Activated CD4-positive, alpha-beta T cell treated with anti-CD3 and anti-CD28 coated beads, Interleukin-2, amount 50 U/mL, for 24 hours (primary cell): ENCODE measurements at regions not wholly inside any gene's neighbourhood (a gene's known extent, or its start where the extent isn't known, plus 50 kb on each side); places are given as distances from the start of the nearest gene placed in this dataset.
A peak's percentile ranks its signal among the peaks of the same experiment; 100 is the strongest.
"Not testable (repeated sequence)": the region's sequence is repeated elsewhere in the genome, so short reads cannot be mapped to it uniquely, and the experiment has no call there.

Experiments used
- DNase-seq, 2 donors: peaks; one replicate each; pipeline ENCODE4 v3.0.0-alpha.2; 2020; ENCODE audit warnings: low read depth in 1 of 2, low spot score in 1 of 2

GRCh38 chr6:135703007-135703406, 148.5 kb upstream of the PDE7B start:
- no peak for DNase-seq

- DNase-seq: no peak
These were observed 147.9 kb upstream of the PDE7B start for GRCh38 chr6:135703621-135704020.

- no peak for DNase-seq
These were observed 144.1 kb upstream of the PDE7B start for GRCh38 chr6:135707426-135707825.

- no peak for DNase-seq
These were observed 141.5 kb upstream of the PDE7B start for GRCh38 chr6:135710042-135710441.

- DNase-seq: no peak
These were observed 129.3 kb upstream of the PDE7B start for GRCh38 chr6:135722190-135722589.

GRCh38 chr6:135722679-135723078, 128.8 kb upstream of the PDE7B start:
- DNase-seq: peak in 1 of 2 donors; percentile 33

GRCh38 chr6:135728589-135728988, 122.9 kb upstream of the PDE7B start:
- no peak for DNase-seq

GRCh38 chr6:135731116-135731515, 120.4 kb upstream of the PDE7B start:
- no peak for DNase-seq

GRCh38 chr6:135736351-135736750, 115.2 kb upstream of the PDE7B start:
- not testable (repeated sequence) for DNase-seq

GRCh38 chr6:135738636-135739035, 112.9 kb upstream of the PDE7B start:
- DNase-seq: no peak

- DNase-seq: no peak
These were observed 112.2 kb upstream of the PDE7B start for GRCh38 chr6:135739288-135739687.

- DNase-seq: no peak
These were observed 110.9 kb upstream of the PDE7B start for GRCh38 chr6:135740580-135740979.

GRCh38 chr6:135743476-135743875, 108.0 kb upstream of the PDE7B start:
- no peak for DNase-seq

- no peak for DNase-seq
These were observed 103.3 kb upstream of the PDE7B start for GRCh38 chr6:135748189-135748588.

GRCh38 chr6:135750081-135750480, 101.4 kb upstream of the PDE7B start:
- DNase-seq: no peak

- no peak for DNase-seq
These were observed 98.3 kb upstream of the PDE7B start for GRCh38 chr6:135753196-135753595.

GRCh38 chr6:135759831-135760230, 91.7 kb upstream of the PDE7B start:
- DNase-seq: no peak

- DNase-seq: no peak
These were observed 77.5 kb upstream of the PDE7B start for GRCh38 chr6:135774006-135774405.

- no peak for DNase-seq
These were observed 72.3 kb upstream of the PDE7B start for GRCh38 chr6:135779213-135779612.

GRCh38 chr6:135780326-135780725, 71.2 kb upstream of the PDE7B start:
- DNase-seq: no peak

GRCh38 chr6:135782546-135782945, 69.0 kb upstream of the PDE7B start:
- no peak for DNase-seq

- no peak for DNase-seq
These were observed 67.0 kb upstream of the PDE7B start for GRCh38 chr6:135784507-135784906.

GRCh38 chr6:135789375-135790050, 62.0 kb upstream of the PDE7B start:
- DNase-seq: no peak
